ENCODE measurements at regions not wholly inside any gene's neighbourhood (a gene's known extent, or its start where the extent isn't known, plus 50 kb on each side); places are given as distances from the start of the nearest gene placed in this dataset.
"Not testable (repeated sequence)": the region's sequence is repeated elsewhere in the genome, so short reads cannot be mapped to it uniquely, and the experiment has no call there.

GRCh38 chr18:65671621-65672415 is 79.0 kb upstream of the CDH7 start:
- no peak for DNase-seq (ENCODE audit: low read depth)

DNA sequence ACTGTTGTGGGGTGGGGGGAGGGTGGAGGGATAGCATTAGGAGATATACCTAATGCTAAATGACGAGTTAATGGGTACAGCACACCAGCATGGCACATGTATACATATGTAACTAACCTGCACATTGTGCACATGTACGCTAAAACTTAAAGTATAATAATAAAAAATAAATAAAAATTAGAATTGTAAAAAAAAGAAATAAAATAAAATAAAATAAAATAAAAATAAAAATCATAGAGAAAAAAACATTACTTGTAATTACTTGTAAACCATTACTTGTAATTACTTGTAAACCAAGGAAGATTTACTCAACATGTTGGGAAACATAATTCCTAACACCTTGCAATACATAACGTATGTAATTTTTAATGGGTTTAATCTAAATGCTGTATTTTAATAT is 80.7 kb upstream of the CDH7 start:
- DNase-seq (ENCODE audit: low read depth): not testable (repeated sequence)

DNA sequence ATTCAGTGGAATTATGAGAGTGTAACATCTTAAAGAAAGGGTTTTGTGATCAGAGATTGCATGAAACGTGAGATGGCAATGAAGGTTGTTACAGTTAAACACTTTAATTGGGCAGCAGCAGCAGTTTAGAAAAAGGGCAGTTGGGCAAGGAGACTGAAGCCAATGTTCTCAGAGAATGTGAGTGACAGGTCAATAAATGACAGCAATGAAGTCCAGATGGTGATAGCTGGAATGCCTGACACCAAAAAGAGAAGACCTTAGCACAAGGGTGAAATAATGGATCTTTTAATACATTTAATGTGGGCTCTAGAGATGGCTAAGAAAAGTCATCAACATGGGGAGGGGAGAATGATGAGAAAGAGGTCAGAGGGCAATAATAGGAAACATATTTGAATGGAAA is 89.4 kb upstream of the CDH7 start:
- DNase-seq (ENCODE audit: low read depth): no peak

DNA sequence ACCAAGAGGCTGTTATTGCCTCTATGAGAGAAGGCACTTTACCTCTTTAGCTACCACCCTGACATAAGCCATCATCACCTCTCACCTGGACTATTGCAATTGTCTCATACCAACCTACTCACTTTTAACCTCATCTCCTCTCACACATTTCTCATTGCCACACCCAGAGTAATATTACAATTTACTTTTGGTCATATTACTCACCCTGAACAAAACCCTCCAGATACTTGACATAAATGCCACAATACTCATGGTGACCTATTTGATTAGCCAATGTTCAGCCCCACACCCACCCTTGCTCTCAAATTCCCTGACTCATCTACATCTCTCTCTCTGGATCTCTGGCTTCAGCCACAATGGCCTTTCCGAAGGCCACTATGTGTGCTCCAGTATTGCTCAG is 90.9 kb upstream of the CDH7 start:
- DNase-seq (ENCODE audit: low read depth): no peak

DNA sequence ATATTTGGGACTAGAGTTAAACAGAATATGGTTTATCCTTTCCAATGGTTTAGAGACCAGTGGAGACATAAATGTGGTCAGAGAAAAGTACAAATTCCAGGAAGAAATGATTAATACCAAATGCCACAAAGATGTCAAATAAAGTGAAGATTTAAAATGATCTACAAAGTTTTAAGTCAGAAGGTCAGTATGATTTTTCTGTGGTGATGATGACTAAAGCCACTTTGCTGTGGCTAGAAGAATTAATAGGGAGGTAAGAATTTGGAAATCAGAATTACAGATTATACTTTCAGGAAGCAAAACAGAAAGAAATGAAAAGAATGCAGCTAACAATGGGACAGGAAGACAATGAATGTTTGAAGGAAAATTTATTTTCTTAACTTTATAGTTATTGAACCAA is 91.5 kb upstream of the CDH7 start:
- DNase-seq (ENCODE audit: low read depth): no peak

GRCh38 chr18:65651192-65651591 is 99.6 kb upstream of the CDH7 start:
- DNase-seq (ENCODE audit: low read depth): no peak

DNA sequence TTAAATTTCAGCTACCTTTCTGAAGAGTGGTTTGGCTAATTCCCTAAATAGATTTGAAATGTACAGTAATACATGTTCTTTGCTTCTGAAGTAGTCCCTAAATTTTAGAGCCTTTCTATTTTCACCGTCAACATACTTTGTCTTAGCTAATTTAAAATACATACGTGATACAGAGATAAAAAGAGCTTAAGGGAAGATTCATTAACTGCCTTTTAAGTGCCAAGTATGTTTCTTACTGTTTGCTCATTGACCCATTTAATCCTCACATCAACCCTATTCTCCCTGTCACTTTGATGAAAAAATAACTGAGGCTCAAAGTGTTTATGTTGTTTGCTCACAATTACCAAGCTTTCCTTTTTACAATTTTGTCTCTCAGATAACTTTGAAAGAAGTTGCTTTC is 118.6 kb upstream of the CDH7 start:
- no peak for DNase-seq (ENCODE audit: low read depth)

DNA sequence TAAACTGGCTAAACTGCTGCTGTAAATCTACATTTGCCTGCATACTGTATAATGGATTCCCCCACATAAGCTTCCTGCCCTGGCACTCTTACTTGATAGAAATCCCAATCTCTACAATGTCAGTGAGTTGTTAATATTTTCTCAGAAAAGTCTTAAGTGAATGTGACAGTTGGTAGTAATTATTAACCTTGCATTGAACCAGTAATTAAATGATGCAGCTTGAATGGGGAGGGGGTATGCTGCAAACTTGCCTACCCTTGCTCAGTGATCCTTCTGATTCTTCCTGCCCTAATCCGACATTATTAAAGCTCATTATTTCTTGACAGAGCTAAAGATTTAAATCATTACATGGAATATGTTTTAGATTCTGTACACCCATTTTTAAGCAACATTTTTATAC is 119.0 kb upstream of the CDH7 start:
- DNase-seq (ENCODE audit: low read depth): no peak

DNA sequence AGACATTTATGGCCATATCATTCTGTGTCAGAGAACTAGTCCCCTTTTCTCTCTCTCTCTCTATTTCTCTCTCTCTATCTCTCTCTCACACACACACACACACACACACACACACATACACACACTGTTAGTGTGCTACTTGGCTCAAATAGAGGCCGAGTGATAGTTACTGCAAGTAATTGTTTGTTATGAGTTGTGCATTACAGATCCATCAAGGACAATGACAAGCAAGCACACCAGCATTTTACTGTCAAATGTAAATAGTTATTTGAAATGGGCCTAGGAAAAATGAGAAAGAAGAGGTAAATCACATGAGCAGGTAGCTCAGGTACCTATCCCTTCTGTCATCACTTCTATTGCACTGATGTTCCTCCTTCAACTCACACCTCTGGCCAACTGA is 122.4 kb upstream of the CDH7 start:
- no peak for DNase-seq (ENCODE audit: low read depth)

DNA sequence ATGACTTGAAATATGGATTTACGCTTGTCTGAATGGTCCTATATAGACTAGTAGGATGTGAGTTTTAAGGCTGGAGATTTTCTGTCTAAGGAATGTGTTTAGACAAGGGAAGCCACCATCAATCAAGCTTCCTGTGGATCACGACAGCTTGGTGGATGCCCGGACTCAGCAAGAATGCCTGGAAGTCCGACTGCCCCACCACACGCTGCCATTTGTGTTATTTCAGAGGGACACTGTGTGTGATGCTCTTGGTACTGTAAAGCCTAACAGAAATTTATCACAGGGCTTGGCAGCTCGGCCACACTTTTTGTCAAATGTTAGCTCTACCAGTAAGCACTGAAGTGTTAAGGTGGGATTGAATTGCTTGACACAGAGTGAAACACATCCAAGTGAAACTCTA is 127.1 kb upstream of the CDH7 start:
- no peak for DNase-seq (ENCODE audit: low read depth)

DNA sequence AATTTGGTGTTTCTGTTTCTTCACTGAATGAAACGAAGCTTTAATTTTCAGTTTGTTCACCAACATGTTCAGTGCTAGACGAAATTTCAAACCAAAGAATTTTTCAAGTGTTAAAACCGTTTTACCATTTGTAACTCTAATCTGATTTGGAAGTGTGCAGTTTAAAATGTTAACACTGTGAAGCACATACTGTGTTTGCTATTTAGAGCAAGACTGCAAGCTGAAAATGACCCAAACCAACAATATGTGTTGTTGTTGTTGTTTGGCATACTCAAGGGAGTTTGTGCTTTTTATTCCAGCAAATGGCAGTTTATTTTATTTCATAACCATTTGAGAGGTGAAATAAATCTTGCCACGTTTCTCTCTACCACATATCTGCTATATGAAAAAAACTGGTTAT is 128.4 kb upstream of the CDH7 start:
- no peak for DNase-seq (ENCODE audit: low read depth)

GRCh38 chr18:65620076-65620696 is 130.6 kb upstream of the CDH7 start:
- no peak for DNase-seq (ENCODE audit: low read depth)

- DNase-seq (ENCODE audit: low read depth): no peak
Measured at GRCh38 chr18:65610939-65611338, 139.9 kb upstream of the CDH7 start.

GRCh38 chr18:65608471-65608870 is 142.3 kb upstream of the CDH7 start:
- no peak for DNase-seq (ENCODE audit: low read depth)

- no peak for DNase-seq (ENCODE audit: low read depth)
Measured at GRCh38 chr18:65607161-65607560, 143.7 kb upstream of the CDH7 start.

DNA sequence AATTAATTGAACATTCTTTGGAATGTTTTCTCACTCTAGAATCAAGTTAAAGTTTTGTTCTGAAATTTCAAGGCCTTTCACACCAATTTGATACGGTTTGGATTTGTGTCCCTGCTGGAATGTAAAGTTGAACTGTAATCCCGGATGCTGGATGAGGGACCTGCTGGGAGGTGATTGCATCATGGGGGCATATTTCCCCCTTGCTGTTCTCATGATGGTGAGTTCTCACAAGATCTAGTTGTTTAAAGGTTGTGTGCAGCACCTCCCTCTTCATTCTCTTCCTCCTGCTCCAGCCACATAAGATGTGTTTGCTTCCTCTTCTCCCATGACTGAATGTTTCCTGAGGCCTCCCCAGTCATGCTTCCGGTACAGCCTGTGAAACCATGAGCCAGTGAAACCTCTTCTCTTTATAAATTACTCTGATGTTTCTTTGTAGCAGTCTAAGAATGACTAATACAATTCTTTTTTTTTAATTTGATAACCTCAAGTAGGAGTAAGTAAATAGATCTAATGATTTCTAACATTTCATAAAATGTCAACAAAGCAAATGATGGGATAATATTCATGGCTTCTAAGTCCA is 144.2 kb upstream of the CDH7 start:
- no peak for DNase-seq (ENCODE audit: low read depth)

DNA sequence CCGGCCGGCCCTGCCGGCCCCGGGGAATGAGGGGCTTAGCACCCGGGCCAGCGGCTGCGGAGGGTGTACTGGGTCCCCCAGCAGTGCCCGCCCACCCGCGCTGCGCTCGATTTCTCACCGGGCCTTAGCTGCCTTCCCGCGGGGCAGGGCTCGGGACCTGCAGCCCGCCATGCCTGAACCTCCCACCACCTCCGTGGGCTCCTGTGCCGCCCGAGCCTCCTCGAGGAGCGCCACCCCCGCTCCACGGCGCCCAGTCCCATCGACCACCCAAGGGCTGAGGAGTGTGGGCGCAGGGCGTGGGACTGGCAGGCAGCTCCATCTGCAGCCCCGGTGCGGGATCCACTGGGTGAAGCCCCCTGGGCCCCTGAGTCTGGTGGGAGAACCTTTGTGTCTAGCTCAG is 145.5 kb upstream of the CDH7 start:
- DNase-seq (ENCODE audit: low read depth): not testable (repeated sequence)

DNA sequence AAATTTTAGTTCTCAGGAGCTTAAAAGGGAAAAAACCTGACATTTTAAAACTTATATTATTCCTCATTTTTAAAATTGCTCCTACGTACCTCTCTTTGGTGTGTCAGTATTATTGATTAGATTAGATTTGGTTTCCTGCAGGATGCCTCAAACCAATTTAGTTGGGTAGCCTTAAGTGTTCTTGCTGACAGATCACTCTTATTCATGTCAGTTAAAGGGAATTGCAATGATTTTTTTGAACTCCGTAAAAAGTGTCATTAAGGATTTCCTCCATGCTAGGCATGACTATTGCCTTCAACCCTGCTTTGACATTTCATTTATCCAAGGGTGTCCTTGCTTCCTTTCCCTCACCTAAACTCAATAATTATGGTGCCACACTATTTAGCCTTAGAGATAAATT is 149.0 kb upstream of the CDH7 start:
- no peak for DNase-seq (ENCODE audit: low read depth)

DNA sequence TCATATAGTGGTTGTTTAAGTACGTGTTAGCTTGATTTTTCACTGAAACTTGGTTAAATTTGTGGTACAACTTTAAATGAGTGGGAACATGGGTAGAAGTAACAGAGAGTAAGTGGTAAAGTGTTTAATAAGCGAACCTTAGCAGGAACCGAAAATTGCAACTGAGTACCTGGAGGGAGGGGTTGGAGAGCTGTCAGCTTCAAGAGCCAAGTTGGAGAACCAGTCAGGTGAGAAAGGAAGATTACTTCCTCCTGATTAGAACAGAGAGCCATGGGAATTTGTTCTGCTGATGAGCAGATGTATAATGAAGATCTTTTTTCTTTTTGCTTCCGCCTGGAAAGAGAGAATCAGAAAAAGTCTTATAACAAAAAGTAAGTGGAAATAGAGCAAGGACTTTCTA is 158.4 kb upstream of the CDH7 start:
- no peak for DNase-seq (ENCODE audit: low read depth)

GRCh38 chr18:65587491-65587890 is 163.3 kb upstream of the CDH7 start:
- no peak for DNase-seq (ENCODE audit: low read depth)

DNA sequence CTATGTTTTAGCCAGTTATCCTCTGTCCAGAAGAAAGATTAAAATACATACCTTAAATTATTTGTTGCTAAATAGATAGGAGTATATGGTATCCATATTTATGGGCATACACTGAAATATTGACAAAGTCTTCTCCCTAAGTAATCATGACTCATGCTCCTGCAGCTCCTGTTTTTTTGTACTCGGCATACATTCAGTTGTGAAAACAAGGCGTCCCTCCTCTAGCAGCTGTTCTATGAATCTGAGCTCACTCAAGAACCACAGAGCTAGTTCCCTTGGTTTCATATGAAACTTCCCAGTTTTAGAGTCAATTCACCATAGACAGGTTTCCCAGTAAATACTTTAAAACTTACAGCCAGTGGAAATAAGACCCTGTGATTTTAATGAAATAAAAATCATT is 168.7 kb upstream of the CDH7 start:
- DNase-seq (ENCODE audit: low read depth): not testable (repeated sequence)

DNA sequence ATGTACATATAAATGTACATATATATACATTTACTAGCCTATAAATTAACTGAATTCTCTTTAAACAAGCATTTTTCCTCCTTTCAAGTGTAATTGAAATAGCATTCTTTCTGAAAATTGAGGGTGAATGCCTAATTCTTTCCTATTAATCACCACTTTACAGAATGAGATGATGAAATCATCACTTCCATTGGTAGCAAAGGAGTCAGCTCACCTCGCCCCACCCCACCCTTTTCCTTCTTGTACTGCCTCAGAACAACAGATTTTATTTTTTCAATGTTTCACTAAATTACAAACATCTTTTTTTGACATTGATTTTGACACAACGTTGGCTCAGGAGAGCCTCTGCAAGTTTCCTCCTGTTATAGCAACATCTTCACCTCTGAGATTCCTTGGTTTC is 181.9 kb upstream of the CDH7 start:
- no peak for DNase-seq (ENCODE audit: low read depth)

DNA sequence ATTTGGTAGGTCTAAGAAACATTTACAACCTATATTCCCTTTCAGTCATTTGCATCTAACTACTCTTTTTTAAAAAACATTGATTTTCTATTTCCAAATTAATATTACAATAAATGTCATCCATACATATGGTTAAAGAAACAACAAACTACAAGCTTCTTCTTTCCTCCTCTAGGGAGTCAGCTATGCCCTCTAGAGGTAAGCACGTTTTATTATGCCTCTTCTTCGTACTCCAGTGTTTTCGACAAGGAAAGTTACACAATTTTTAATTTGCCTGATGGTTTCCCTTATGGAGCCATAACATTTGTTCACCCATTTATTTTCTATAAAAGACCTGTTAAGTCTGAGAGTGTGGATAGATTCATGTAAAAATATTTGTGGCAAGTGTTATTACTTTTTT is 183.4 kb upstream of the CDH7 start:
- no peak for DNase-seq (ENCODE audit: low read depth)

All from forelimb muscle (tissue), 1 donor.